Fibroblast of lung (primary cell): ENCODE measurements at regions not wholly inside any gene's neighbourhood (a gene's known extent, or its start where the extent isn't known, plus 50 kb on each side); places are given as distances from the start of the nearest gene placed in this dataset.

ENCODE experiments used
- DNase-seq, 2 donors: peaks; one replicate each; pipeline versions ENCODE4 v3.0.0 to v3.0.0-alpha.2; 2010; ENCODE audit warnings: low read depth in 2 of 2
- H2AFZ ChIP-seq: 2 replicates; pipeline ENCODE4 v1.5.1; 2012; ENCODE audit warnings: low read length, control low read depth, inconsistent platforms
- H3K27ac ChIP-seq: 2 replicates; pipeline ENCODE4 v1.5.1; 2011; ENCODE audit warnings: low read length, control low read depth; ENCODE audit not compliant: insufficient read depth
- H3K27me3 ChIP-seq: 2 replicates; pipeline ENCODE4 v1.5.1; 2011; ENCODE audit warnings: mild to moderate bottlenecking, low read length; ENCODE audit not compliant: control insufficient read depth, insufficient read depth
- H3K36me3 ChIP-seq: 2 replicates; pipeline ENCODE4 v1.5.1; 2011; ENCODE audit warnings: low read length; ENCODE audit not compliant: control insufficient read depth, insufficient read depth
- H3K4me1 ChIP-seq: 2 replicates; pipeline ENCODE4 v1.5.1; 2011; ENCODE audit warnings: low read length; ENCODE audit not compliant: control insufficient read depth, insufficient read depth; ENCODE audit errors: extremely low read depth
- H3K4me2 ChIP-seq: 2 replicates; pipeline ENCODE4 v1.5.1; 2011; ENCODE audit warnings: low read length, control low read depth; ENCODE audit not compliant: insufficient read depth; ENCODE audit errors: extremely low read depth
- H3K4me3 ChIP-seq, 4 experiments: fragments of 200-600 bp in 1 of 4; sonication (generic) in 1 of 4; replicated peaks in 1 of 4; 2 replicates each; pipeline ENCODE4 v1.5.1; 2011 to 2016; ENCODE audit warnings: low read length in 4 of 4, low read depth in 3 of 4, mild to moderate bottlenecking in 3 of 4, control low read depth in 2 of 4, inconsistent platforms in 1 of 4, mixed read lengths in 1 of 4; ENCODE audit not compliant: insufficient read depth in 1 of 4; ENCODE audit errors: control extremely low read depth in 1 of 4
- H3K79me2 ChIP-seq: 2 replicates; pipeline ENCODE4 v1.5.1; 2012; ENCODE audit warnings: mild to moderate bottlenecking, low read length, inconsistent platforms; ENCODE audit not compliant: control insufficient read depth, insufficient read depth
- H3K9ac ChIP-seq: 2 replicates; pipeline ENCODE4 v1.5.1; 2011; ENCODE audit warnings: mild to moderate bottlenecking, low read length, control low read depth; ENCODE audit not compliant: insufficient read depth
- H3K9me3 ChIP-seq: 2 replicates; pipeline ENCODE4 v1.5.1; 2012; ENCODE audit warnings: low read depth, low read length; ENCODE audit not compliant: control insufficient read depth, insufficient read depth
- H4K20me1 ChIP-seq: 2 replicates; pipeline ENCODE4 v1.5.1; 2011; ENCODE audit warnings: low read length; ENCODE audit not compliant: control insufficient read depth, insufficient read depth; ENCODE audit errors: extremely low read depth
- CTCF ChIP-seq, 2 donors: IDR thresholded peaks in 1 of 2; conservative IDR thresholded peaks in 1 of 2; 1 replicate in 1 of 2; 2 replicates in 1 of 2; pipeline ENCODE4 v1.5.1; 2011 to 2012; ENCODE audit warnings: low read length in 2 of 2, control low read depth in 1 of 2, inconsistent platforms in 1 of 2, low read depth in 1 of 2, mild to moderate bottlenecking in 1 of 2
- EZH2 ChIP-seq: IDR thresholded peaks from 2 replicates; pipeline ENCODE4 v1.5.1; 2012; ENCODE audit warnings: low read length, control low read depth, mild to moderate bottlenecking; ENCODE audit errors: missing control alignments

- Histone ChIP-seq H3K4me3 (no peak overlapping the region), H3K36me3 (no peaks in the 10 kb centered on the region), H3K9me3 (no peaks in the 10 kb centered on the region), H3K79me2 (no peaks in the 10 kb centered on the region), H3K4me2 (no peak overlapping the region), H3K9ac (no peak overlapping the region), H2AFZ (no peak overlapping the region), H3K27me3 (no peaks in the 10 kb centered on the region), H3K4me1 (no peaks in the 10 kb centered on the region), H4K20me1 (no peaks in the 10 kb centered on the region), H3K27ac (no peak overlapping the region)
- TF ChIP-seq EZH2, result no peak
- TF ChIP-seq CTCF (conservative IDR thresholded peaks at IDR 0.05 in 1 of 2, IDR thresholded peaks at IDR 0.05 in 1 of 2; ENCODE audit: low read depth in 1 of 2, low read length in 2 of 2), result no peak
- no peak for DNase-seq
Observed at GRCh38 chr4:108556166-108556565, 64.2 kb upstream of the RPL34 start.

GRCh38 chr4:108555701-108556100 is 64.7 kb upstream of the RPL34 start:
- H3K9ac ChIP-seq, result no peak overlapping the region
- no peaks in the 10 kb centered on the region for H3K36me3 ChIP-seq
- no peaks in the 10 kb centered on the region for H4K20me1 ChIP-seq
- no peak overlapping the region for H3K4me2 ChIP-seq
- H3K9me3 ChIP-seq, result no peaks in the 10 kb centered on the region
- H3K79me2 ChIP-seq, result no peaks in the 10 kb centered on the region
- H3K27me3 ChIP-seq, result no peaks in the 10 kb centered on the region
- peak in 1 of 2 donors; percentile 61 for DNase-seq
- no peak overlapping the region for H2AFZ ChIP-seq
- no peak overlapping the region for H3K27ac ChIP-seq
- no peaks in the 10 kb centered on the region for H3K4me1 ChIP-seq
- TF ChIP-seq EZH2 (no peak), CTCF (conservative IDR thresholded peaks at IDR 0.05 in 1 of 2, IDR thresholded peaks at IDR 0.05 in 1 of 2; ENCODE audit: low read depth in 1 of 2, low read length in 2 of 2) (no peak)
- H3K4me3 ChIP-seq, result no peak overlapping the region

GRCh38 chr4:108547682-108548081 is 72.7 kb upstream of the RPL34 start:
- TF ChIP-seq CTCF (conservative IDR thresholded peaks at IDR 0.05 in 1 of 2, IDR thresholded peaks at IDR 0.05 in 1 of 2; ENCODE audit: low read depth in 1 of 2, low read length in 2 of 2), result no peak

More at GRCh38 chr4:108547682-108548081, 72.7 kb upstream of the RPL34 start:
- Histone ChIP-seq H3K79me2 (no peaks in the 10 kb centered on the region), H3K4me2 (no peak overlapping the region), H4K20me1 (no peaks in the 10 kb centered on the region), H3K27me3 (peaks cover 2% of the 10 kb centered on the region), H2AFZ (no peak overlapping the region), H3K9me3 (no peaks in the 10 kb centered on the region), H3K4me3 (no peak overlapping the region), H3K36me3 (no peaks in the 10 kb centered on the region), H3K9ac (no peak overlapping the region), H3K27ac (no peak overlapping the region), H3K4me1 (no peaks in the 10 kb centered on the region)
- no peak for DNase-seq
